ENCODE measurements at regions not wholly inside any gene's neighbourhood (a gene's known extent, or its start where the extent isn't known, plus 50 kb on each side); places are given as distances from the start of the nearest gene placed in this dataset.

GRCh38 chr20:57064836-57065235, 201.6 kb downstream of the BMP7 start:
- no peak for DNase-seq

DNA sequence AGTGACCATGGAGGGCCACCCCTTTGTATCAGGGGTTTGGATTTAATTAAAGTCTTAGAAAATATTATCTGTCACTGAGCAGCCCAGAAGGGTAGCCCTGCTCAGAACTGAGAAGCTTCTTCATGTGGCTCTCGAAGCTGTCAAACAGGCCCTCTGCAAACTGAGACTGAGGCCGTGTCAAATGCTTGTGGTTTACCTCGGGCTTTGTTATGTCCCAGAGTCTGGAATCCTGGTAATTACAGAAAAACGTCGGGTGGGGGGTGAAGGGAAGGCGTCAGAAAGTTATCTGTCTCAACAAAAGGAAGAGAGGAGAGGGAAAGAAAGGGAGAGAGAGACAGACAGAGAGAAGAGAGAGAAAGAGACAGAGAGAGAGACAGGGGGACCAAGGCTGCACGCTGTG, 200.8 kb downstream of the BMP7 start:
- DNase-seq = no peak

- DNase-seq = no peak
Measured at GRCh38 chr20:57066126-57066900, 200.1 kb downstream of the BMP7 start.

DNA sequence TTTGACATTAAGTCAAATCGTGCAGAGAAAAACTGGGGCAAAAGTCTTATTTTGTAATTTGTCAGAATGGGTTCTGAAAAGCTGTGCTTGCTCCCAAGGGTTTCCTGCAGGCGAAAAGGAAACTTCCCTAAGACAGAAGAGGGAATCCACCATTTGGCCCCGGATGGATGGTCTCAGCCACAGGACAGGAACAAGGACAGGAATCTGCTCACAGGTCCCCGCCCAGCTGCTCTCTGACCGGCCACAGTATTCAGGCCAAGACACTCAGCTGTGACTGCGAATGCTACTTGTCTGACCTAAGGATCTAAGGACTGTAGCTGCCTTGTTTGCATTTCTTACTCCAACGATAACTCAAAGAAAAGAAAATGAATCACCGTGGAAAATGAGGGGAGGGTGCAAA, 197.0 kb downstream of the BMP7 start:
- no peak for DNase-seq

- no peak for DNase-seq
Measured at GRCh38 chr20:57070296-57070695, 196.1 kb downstream of the BMP7 start.

- DNase-seq = no peak
Measured at GRCh38 chr20:57071283-57071731, 195.1 kb downstream of the BMP7 start.

DNA sequence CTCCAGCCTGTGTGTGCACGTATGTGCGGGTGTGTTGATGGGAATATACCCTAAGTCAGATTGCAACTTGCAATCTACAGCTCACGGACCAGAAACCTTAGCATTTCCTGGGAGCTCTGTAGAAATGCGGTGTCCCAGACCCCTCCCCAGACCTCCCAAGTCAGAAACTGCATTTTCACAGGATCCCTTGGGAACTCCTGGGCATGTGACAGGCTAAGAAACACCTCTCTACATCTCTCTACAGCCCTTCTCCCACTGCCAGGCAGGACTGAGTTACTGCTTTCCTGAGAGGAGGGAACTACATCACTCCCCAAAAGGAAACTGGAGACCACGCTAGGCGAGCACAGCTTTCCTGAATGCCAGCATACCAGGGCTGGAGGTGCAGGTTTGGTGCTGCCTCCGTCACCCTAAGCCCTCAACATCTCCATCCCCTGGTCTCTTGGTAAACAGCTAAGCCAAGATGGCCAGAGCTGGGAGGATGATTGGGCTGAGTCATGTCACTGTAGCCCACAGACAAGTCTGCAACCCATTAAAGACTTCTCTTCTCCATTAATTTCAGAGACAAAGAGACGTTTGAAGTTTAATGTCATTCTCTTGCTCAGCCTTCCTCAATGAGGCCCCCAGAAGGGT, 194.4 kb downstream of the BMP7 start:
- no peak for DNase-seq

DNA sequence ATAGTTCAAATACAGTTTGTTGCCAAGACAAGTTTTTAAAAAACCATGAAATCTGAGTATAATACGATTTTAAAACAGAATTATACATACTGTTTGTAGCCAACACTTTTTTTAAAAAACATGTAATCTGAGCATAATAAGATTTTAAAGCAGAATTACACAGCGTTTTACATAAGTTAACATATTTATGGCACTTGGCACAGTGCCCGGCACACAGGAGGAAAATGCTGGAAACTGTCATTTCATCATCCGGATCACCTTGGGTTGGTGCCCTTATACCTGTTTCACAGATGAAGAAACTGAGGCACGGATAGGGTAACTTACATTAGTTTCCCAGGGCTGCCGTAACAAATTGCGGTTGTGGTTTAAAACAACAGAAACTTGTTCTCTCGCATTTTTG, 193.0 kb downstream of the BMP7 start:
- DNase-seq = no peak

- no peak for DNase-seq
Measured at GRCh38 chr20:57074386-57074785, 192.1 kb downstream of the BMP7 start.

DNA sequence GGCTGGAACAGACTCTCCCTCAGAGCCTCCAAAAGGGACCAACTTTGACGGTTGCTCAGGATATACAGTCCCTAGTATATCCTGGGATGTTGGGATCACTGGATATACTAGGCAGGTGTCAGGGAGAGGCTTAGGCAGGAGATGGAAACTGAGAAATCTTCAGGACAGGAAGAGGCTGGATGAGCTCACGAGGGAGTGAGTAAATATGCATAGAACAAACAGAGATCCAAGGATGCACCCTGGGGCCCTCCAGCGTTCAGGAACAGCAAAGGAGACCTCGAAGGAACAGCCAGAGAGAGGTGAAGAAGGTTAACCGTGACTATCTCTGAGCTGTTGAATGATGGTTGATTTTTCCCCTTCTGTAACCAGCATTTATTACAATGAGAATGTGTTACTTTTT, 191.3 kb downstream of the BMP7 start:
- DNase-seq = no peak

GRCh38 chr20:57075603-57076002, 190.8 kb downstream of the BMP7 start:
- DNase-seq = no peak

GRCh38 chr20:57076152-57076652, 190.2 kb downstream of the BMP7 start:
- DNase-seq = no peak

DNA sequence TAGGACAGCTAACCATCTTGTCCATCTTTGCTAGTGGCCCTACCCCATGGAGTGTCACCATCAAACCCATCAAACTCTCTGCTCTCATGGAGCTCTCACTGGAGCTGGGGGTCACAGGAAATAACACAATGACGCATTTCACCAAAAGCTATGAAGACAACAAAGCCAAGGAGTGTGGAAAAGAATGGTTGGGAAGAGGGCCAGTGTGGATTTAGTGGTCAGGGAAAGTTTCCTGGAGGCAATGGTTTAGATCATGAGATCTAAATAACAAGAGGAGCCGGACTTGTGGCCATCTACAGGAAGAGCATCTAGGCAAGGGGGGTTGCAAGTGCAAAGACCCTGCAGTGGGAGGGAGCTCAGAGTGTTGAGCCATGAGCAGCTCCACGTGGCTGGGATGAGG, 189.5 kb downstream of the BMP7 start:
- DNase-seq = no peak

DNA sequence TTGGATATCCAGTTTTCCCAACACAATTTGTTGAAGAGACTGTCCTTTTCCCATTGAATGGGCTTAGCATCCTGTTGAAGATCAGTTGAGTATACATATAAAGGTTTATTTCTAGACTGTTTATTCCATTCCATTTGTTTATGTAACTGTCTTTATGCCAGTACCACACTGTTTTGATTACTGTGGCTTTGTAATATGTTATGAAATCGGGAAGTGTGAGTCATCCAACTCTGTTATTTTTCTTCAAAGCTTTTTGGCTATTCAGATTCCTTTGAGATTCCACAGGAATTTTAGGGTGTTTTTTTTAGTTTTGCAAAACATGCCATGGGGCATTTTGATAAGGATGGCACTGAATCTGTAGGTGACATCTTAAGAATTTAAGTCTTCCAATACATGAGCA, 188.3 kb downstream of the BMP7 start:
- no peak for DNase-seq

DNA sequence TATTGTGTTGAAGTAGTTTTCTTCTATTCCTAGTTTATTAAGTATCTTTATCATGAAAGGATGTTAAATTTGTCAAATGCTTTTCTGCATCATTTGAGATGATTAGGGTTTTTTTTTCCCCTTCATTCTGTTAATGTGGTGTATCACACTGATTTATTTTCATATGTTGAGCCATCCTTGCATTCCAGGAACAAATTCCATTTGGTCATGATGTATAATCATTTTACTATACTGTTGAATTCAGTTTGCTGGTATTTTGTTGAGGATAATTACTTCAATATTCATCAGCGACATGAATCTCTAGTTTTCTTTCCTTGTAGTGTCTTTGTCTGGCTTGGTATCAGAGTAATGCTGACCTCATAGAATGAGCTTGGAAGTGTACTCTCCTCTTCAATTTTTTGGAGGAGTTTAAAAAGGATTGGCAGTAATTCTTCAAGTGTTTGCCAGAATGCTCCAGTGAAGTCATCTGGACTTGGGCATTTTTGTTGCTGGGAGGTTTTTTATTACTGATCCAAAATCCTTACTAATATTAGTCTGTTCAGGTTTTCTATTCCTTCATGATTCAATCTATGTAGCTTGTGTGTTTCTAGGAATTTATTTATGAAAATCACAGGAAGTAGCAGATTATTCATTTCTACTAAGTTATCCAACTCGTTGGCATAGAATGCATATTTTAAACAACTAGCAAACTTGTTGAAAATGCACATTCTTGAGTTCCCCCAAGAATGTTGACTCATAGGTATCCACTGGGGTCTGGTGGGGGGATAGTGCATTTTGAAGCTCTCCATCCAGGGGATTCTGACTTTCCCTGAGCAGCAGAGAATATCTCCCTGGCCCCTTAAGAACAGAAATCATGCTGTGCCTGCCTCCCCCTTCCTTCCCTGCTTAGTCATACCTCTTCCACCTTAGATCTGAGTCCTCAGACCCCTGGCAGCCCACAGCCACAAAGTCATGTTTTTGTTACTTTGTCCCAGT, 187.1 kb downstream of the BMP7 start:
- DNase-seq = no peak

DNA sequence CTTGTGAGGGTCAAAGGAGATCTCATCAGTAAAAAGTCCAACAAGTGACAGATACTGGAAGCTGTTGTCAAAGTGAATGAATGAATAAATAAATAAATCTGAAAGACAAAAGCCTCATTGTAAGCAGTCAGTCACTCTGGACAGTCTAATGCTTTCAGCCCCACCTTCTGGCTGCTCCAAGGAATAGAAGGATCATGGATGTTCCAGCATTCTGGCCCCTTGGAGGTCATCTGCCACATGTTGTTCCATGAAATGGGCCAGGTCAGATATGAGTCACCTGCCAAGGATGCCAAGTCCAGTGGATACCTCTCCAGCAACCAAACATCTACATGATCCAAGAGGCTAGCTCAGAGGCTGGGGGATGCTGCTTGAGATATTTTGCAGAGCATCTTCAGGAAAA, 185.6 kb downstream of the BMP7 start:
- DNase-seq = no peak

DNA sequence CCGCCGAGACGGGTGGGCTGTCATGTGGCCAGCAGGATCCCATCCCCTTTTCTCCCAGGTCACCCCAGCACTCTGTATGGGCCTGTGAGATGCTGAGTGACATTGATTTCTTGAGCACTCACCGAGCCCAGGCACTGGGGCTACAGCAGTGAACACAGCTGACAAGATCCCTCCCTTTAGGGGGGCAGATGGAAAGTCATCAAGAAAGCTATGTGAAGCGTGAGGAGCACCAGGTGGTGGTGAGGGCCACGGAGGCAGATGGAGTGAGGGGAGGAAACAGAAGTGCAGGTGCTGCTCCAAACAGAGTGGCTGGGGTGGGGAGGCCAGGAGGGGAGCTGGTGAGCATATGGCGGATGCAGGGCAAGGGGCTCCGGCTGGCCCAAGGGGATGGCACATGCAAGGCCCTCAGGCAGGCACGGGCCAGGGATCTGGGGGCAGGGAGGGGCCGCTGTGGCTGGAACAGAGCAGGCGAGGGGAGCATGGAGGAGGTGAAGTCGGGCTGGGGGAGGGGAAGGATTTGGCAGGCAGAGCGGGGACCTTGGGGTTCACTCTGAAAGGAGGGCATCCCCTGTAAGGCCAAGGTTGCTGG, 184.0 kb downstream of the BMP7 start:
- no peak for DNase-seq

GRCh38 chr20:57083072-57083471, 183.4 kb downstream of the BMP7 start:
- no peak for DNase-seq

DNA sequence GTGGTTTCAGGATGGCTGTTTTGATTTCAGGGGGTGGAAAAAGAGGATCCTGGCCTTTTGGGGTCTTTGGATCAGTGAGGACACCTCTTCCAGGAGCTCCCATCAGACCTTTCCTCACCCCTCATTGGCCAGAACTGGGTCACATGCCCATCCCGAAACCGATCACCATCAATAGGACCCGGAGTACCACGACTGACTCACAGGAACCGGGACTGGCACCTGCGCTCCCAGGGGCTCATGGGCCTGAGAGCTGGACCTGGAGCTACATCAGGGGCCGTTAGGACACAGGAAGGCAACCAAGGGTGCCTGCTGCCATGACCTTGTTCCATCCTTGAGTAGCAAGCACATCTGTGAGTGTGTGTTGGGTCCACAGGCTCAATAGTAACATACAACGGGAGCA, 180.4 kb downstream of the BMP7 start:
- DNase-seq = no peak

DNA sequence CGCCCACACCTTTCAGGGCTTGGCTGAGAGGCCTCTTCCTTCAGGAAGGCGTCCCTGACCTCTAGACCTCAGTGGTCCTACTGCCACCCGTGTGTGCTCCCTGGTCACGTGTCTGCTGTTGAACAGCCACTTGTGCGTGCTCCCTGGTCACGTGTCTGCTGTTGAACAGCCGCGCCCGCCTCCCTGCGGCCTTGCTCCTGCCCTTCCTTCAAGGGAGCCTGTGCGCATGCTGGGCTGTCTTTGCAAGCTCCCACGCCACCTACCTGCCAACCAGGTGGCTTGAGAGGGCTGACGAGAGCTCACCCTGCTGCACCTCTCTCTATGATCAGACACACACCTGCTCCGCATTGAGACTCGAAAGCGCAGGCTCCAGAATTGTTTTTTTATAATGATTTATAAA, 179.3 kb downstream of the BMP7 start:
- DNase-seq = no peak

GRCh38 chr20:57087705-57088104, 178.7 kb downstream of the BMP7 start:
- DNase-seq = no peak

DNA sequence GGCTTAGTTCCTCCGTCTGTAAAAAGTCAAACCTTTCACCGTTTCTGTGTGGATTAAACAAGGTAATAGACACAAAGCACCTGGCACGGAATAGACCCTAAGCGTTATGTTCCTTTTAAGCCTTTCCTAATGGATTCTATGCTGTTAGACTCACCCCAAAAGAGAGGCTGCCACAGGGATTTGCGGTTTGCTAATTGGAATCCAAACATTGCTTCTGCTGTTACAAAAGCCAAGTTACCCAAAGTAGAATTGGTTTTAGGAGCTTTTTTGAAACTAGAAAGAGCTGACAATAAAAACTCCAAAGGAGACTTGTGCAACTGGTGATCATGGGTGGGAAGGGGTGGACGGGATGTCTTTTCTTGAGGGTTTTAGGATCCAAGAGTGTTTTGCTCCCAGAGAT, 178.0 kb downstream of the BMP7 start:
- no peak for DNase-seq

- peak; percentile 61 to 83 (median 67) for DNase-seq
Measured at GRCh38 chr20:57089699-57090144, 176.7 kb downstream of the BMP7 start.
